GM23338 (cell line): ENCODE measurements at regions not wholly inside any gene's neighbourhood (a gene's known extent, or its start where the extent isn't known, plus 50 kb on each side); places are given as distances from the start of the nearest gene placed in this dataset.

Experiments
- ATAC-seq: fragments of 200-7000 bp; cut with Tn5 transposase; 3 replicates; pipeline ENCODE4 v1.9.1; 2020
- DNase-seq: peaks from one replicate; pipeline ENCODE4 v3.0.0-alpha.2; 2015; ENCODE audit warnings: low spot score
- H2AFZ ChIP-seq: fragments of 200-600 bp; sonication (generic); 2 replicates; pipeline ENCODE4 v1.8.0; 2016; ENCODE audit warnings: antibody characterized with exemption, mild to moderate bottlenecking, moderate library complexity
- H3F3A ChIP-seq: fragments of 200-600 bp; sonication (generic); replicated peaks from 2 replicates; pipeline ENCODE4 v1.8.0; 2017; ENCODE audit warnings: antibody characterized with exemption, mixed run types, low read depth
- H3K27ac ChIP-seq: fragments of 200-600 bp; sonication (generic); 2 replicates; pipeline ENCODE4 v1.6.1; 2016; ENCODE audit warnings: low read depth
- H3K27me3 ChIP-seq: fragments of 200-600 bp; sonication (generic); 2 replicates; pipeline ENCODE4 v1.8.0; 2016; ENCODE audit warnings: mild to moderate bottlenecking, mixed run types, moderate library complexity; ENCODE audit not compliant: insufficient read depth
- H3K36me3 ChIP-seq: fragments of 200-600 bp; sonication (generic); 2 replicates; pipeline ENCODE4 v1.8.0; 2016; ENCODE audit warnings: mild to moderate bottlenecking; ENCODE audit not compliant: insufficient read depth
- H3K4me1 ChIP-seq: fragments of 200-600 bp; sonication (generic); 2 replicates; pipeline ENCODE4 v1.8.0; 2016; ENCODE audit warnings: mild to moderate bottlenecking, moderate library complexity; ENCODE audit not compliant: insufficient read depth
- H3K4me2 ChIP-seq: fragments of 200-600 bp; sonication (generic); 2 replicates; pipeline ENCODE4 v1.7.1; 2017; ENCODE audit warnings: mixed run types
- H3K4me3 ChIP-seq: fragments of 200-600 bp; sonication (generic); 2 replicates; pipeline ENCODE4 v1.6.1; 2016; ENCODE audit warnings: mixed run types
- H3K79me2 ChIP-seq: fragments of 200-600 bp; sonication (generic); replicated peaks from 2 replicates; pipeline ENCODE4 v1.8.0; 2017; ENCODE audit warnings: mild to moderate bottlenecking; ENCODE audit not compliant: insufficient read depth
- H3K9me2 ChIP-seq: fragments of 200-600 bp; sonication (generic); 2 replicates; pipeline ENCODE4 v1.8.0; 2017; ENCODE audit not compliant: insufficient read depth
- H4K20me1 ChIP-seq: fragments of 200-600 bp; sonication (generic); replicated peaks from 2 replicates; pipeline ENCODE4 v1.8.0; 2017; ENCODE audit warnings: mild to moderate bottlenecking; ENCODE audit not compliant: insufficient read depth
- H3K27ac Mint-ChIP-seq: 2 replicates; pipeline ENCODE4 v1.8.0; 2020; ENCODE audit warnings: inconsistent platforms, mild to moderate bottlenecking, moderate library complexity, mixed read lengths
- H3K27me3 Mint-ChIP-seq: 3 replicates; pipeline ENCODE4 v1.8.0; 2022; ENCODE audit warnings: low read depth, mild to moderate bottlenecking, moderate library complexity, mixed read lengths, inconsistent platforms; ENCODE audit not compliant: insufficient read depth, poor library complexity
- H3K36me3 Mint-ChIP-seq: 3 replicates; pipeline ENCODE4 v1.8.0; 2021; ENCODE audit warnings: low read depth, mild to moderate bottlenecking, inconsistent platforms, moderate library complexity, mixed read lengths
- H3K4me1 Mint-ChIP-seq: 3 replicates; pipeline ENCODE4 v1.8.0; 2020; ENCODE audit warnings: mild to moderate bottlenecking, inconsistent platforms, mixed read lengths
- H3K4me3 Mint-ChIP-seq: 3 replicates; pipeline ENCODE4 v1.8.0; 2021; ENCODE audit warnings: moderate library complexity, mild to moderate bottlenecking, inconsistent platforms, mixed read lengths
- H3K9me3 Mint-ChIP-seq: 3 replicates; pipeline ENCODE4 v1.8.0; 2020; ENCODE audit warnings: moderate library complexity, mild to moderate bottlenecking, inconsistent platforms, mixed read lengths
- CREB1 ChIP-seq: fragments of 250-450 bp; sonication (Bioruptor Pico); IDR thresholded peaks from 2 replicates; pipeline ENCODE4 v1.5.0; 2020; ENCODE audit warnings: low read depth, mild to moderate bottlenecking, moderate library complexity
- CTCF ChIP-seq, 2 experiments: fragments of 200-600 bp in 1 of 2; sonication (generic) in 1 of 2; conservative IDR thresholded peaks; 2 replicates each; pipeline versions ENCODE4 v1.5.1 to v1.6.1; 2016 to 2017; ENCODE audit warnings: antibody characterized with exemption in 2 of 2, low read depth in 2 of 2, mild to moderate bottlenecking in 2 of 2, moderate library complexity in 1 of 2
- ETS1 ChIP-seq: IDR thresholded peaks from 2 replicates; pipeline ENCODE4 v1.6.1; 2016; ENCODE audit warnings: antibody characterized with exemption
- EZH2 ChIP-seq: fragments of 200-600 bp; sonication (generic); IDR thresholded peaks from one replicate; pipeline ENCODE4 v1.8.0; 2017; ENCODE audit warnings: antibody characterized with exemption, mild to moderate bottlenecking, low read depth; ENCODE audit not compliant: unreplicated experiment
- EZH2phosphoT487 ChIP-seq: fragments of 200-600 bp; sonication (generic); IDR thresholded peaks from one replicate; pipeline ENCODE4 v1.8.1; 2018; ENCODE audit warnings: antibody characterized with exemption; ENCODE audit not compliant: unreplicated experiment
- JUNB ChIP-seq: IDR thresholded peaks from one replicate; pipeline ENCODE4 v1.6.1; 2016; ENCODE audit warnings: antibody characterized with exemption; ENCODE audit not compliant: unreplicated experiment
- NANOG ChIP-seq: IDR thresholded peaks from 2 replicates; pipeline ENCODE4 v1.6.1; 2016; ENCODE audit warnings: antibody characterized with exemption, borderline replicate concordance
- POLR2AphosphoS5 ChIP-seq: IDR thresholded peaks from 2 replicates; pipeline ENCODE4 v1.6.1; 2016; ENCODE audit warnings: antibody characterized with exemption, low read depth
- REST ChIP-seq: IDR thresholded peaks from one replicate; pipeline ENCODE4 v1.6.1; 2018; ENCODE audit warnings: antibody characterized with exemption; ENCODE audit not compliant: unreplicated experiment
- STAT1 ChIP-seq: IDR thresholded peaks from one replicate; pipeline ENCODE4 v1.6.1; 2016; ENCODE audit warnings: antibody characterized with exemption; ENCODE audit not compliant: unreplicated experiment
- ZNF331 ChIP-seq: fragments of 250-450 bp; sonication (Bioruptor Pico); IDR thresholded peaks from 2 replicates; pipeline ENCODE4 v1.5.0; 2020; ENCODE audit warnings: low read depth, mild to moderate bottlenecking, moderate library complexity
- ZNF462 ChIP-seq: fragments of 250-450 bp; sonication (Bioruptor Pico); IDR thresholded peaks from 2 replicates; pipeline ENCODE4 v1.5.0; 2020; ENCODE audit warnings: mild to moderate bottlenecking, moderate library complexity

DNA sequence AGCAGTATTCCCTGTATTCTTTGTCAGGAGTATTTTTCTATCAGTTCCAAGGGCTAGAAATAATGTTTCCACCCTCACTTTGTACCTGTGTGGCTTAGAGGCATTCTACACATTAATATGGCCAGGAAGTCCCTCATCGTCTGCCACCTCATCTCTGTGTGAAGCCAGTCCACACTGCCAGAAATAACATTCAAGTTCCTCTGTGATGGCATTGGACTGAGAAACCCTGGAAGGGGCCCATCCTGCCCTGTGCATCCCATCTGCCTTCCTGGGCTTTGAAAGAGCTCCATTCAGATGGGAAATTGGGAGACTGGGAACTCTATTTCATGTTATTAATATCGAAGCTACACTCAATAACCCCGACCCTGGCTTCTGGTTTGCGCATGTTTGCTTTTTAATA, 497.2 kb upstream of the CDH5 start:
- no peaks in the 10 kb centered on the region for H3K79me2 ChIP-seq
- no peak overlapping the region for H3K4me3 ChIP-seq
- no peak overlapping the region for H3K4me3 Mint-ChIP-seq
- H3K27me3 Mint-ChIP-seq, result peaks cover 4% of the 10 kb centered on the region
- H3K4me2 ChIP-seq, result no peak overlapping the region
- no peaks in the 10 kb centered on the region for H3K4me1 ChIP-seq
- H3K27ac ChIP-seq, result no peak overlapping the region
- no peaks in the 10 kb centered on the region for H3F3A ChIP-seq
- no peaks in the 10 kb centered on the region for H3K9me2 ChIP-seq
- H4K20me1 ChIP-seq, result no peaks in the 10 kb centered on the region
- peaks cover 3% of the 10 kb centered on the region for H3K36me3 Mint-ChIP-seq
- H3K27me3 ChIP-seq, result no peaks in the 10 kb centered on the region
- no peak overlapping the region for H2AFZ ChIP-seq
- no peak for DNase-seq
- no peak for ATAC-seq
- H3K36me3 ChIP-seq, result peaks cover 4% of the 10 kb centered on the region; the same call in 1 of the 2 replicates
- TF ChIP-seq POLR2AphosphoS5, result no peak
- TF ChIP-seq ZNF462 (CRISPR knock-in tag), result no peak
- TF ChIP-seq ETS1, result no peak
- TF ChIP-seq EZH2, result no peak
- no peak for TF ChIP-seq REST
- TF ChIP-seq CREB1 (CRISPR knock-in tag), result no peak
- no peak for TF ChIP-seq CTCF (conservative IDR thresholded peaks at IDR 0.05; ENCODE audit: low read depth in 2 of 2)
- no peak for TF ChIP-seq ZNF331 (CRISPR knock-in tag)
- no peak for TF ChIP-seq JUNB
- TF ChIP-seq EZH2phosphoT487, result no peak
- TF ChIP-seq NANOG, result no peak
- TF ChIP-seq STAT1, result no peak
- peaks cover 6% of the 10 kb centered on the region for H3K9me3 Mint-ChIP-seq
- H3K4me1 Mint-ChIP-seq, result no peaks in the 10 kb centered on the region; the same call in 2 of the 3 replicates
- no peak overlapping the region for H3K27ac Mint-ChIP-seq
